Adrenal gland (tissue), 9 donors: ENCODE measurements at regions not wholly inside any gene's neighbourhood (a gene's known extent, or its start where the extent isn't known, plus 50 kb on each side); places are given as distances from the start of the nearest gene placed in this dataset.
"Not testable (repeated sequence)": the region's sequence is repeated elsewhere in the genome, so short reads cannot be mapped to it uniquely, and the experiment has no call there.

ENCODE experiments used
- DNase-seq, 7 donors: peaks; one replicate each; pipeline ENCODE4 v3.0.0-alpha.2; 2019 to 2020
- H3K27ac ChIP-seq, 5 donors: fragments of 200-600 bp; sonication (generic) in 4 of 5; 1 replicate in 3 of 5; 2 replicates in 2 of 5; pipeline versions ENCODE4 v1.5.1 to v1.8.0; 2016 to 2020; ENCODE audit warnings: mild to moderate bottlenecking in 1 of 5
- H3K27me3 ChIP-seq: fragments of 200-600 bp; 2 replicates; pipeline ENCODE4 v1.8.0; 2021
- H3K36me3 ChIP-seq, 2 donors: fragments of 200-600 bp; replicated peaks in 1 of 2; 1 replicate in 1 of 2; 2 replicates in 1 of 2; pipeline versions ENCODE4 v1.5.1 to v1.8.0; 2018 to 2022
- H3K4me1 ChIP-seq, 2 donors: fragments of 200-600 bp; replicated peaks in 1 of 2; 1 replicate in 1 of 2; 2 replicates in 1 of 2; pipeline versions ENCODE4 v1.5.1 to v1.8.0; 2018 to 2021
- H3K4me3 ChIP-seq, 4 donors: fragments of 200-600 bp; sonication (generic) in 3 of 4; one replicate each; pipeline ENCODE4 v1.5.1; 2016 to 2018
- H3K9me3 ChIP-seq, 3 donors: fragments of 200-600 bp; sonication (generic) in 1 of 3; replicated peaks in 1 of 3; 1 replicate in 2 of 3; 2 replicates in 1 of 3; pipeline versions ENCODE4 v1.5.1 to v1.8.0; 2016 to 2021
- CTCF ChIP-seq, 6 experiments: fragments of 450-650 bp in 4 of 6; fragments of 200-600 bp in 2 of 6; sonication (generic) in 1 of 6; IDR thresholded peaks; 1 replicate in 5 of 6; 2 replicates in 1 of 6; pipeline versions ENCODE4 v1.5.1 to v1.8.0; 2016 to 2021; ENCODE audit warnings: antibody characterized with exemption in 6 of 6, mild to moderate bottlenecking in 2 of 6, moderate library complexity in 1 of 6
- POLR2A ChIP-seq, 2 donors: fragments of 450-650 bp; IDR thresholded peaks; one replicate each; pipeline ENCODE4 v1.6.1; 2017; ENCODE audit warnings: antibody characterized with exemption in 2 of 2, mild to moderate bottlenecking in 2 of 2, moderate library complexity in 1 of 2
- WGBS, 4 donors: extraction: QIAGEN DNeasy Blood & Tissue Kit in 2 of 4; methylation state at CpG; one replicate each; pipeline versions ENCODE4 v1.1.5 to v1.1.7; 2013 to 2017; 5-methylcytosine and 5-hydroxymethylcytosine counted together
- intact Hi-C, 2 donors: fragments of 100-400 bp; cut with DNase I; formaldehyde crosslinking; loops; one replicate each; pipeline versions ENCODE4 v1.14.1 to v1.15.0; 2022 to 2023
- donor health status: healthy with polysubstance abuse.
- donor health status: Bipolar disorder and iron deficiency.
- donor health status: DM: yes; HTN: yes; CAD: no.
- donor health status: DM: no; HTN: no; CAD: no.
- donor health status: DM: no; HTN: no; CAD: no.

DNA sequence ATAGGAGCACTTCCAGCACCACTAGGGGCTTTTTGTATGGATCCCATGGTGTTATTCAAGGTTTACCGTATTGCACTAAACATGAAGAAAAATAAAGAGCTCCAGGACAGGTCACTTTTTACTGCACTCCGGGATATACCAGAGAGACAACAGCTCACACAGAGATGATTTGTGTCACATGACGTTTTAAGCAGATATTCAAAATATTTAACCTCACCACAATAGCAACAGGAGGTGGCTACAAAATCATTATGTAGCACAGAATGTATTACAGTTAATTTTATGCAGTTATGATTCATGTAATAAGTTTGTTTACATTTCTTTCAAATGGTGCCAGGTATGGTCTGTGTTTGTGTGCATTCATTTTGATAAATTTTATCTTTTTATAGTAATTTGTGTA is 100.6 kb downstream of the LUZP4 start:
- WGBS, 4 donors: 63 to 88% (median 66%) methylated on average over 3 of the region's 3 CpGs
- Histone ChIP-seq H3K27me3 (no peaks in the 10 kb centered on the region), H3K36me3 (no peaks in the 10 kb centered on the region), H3K4me3 (no peak overlapping the region), H3K4me1 (no peaks in the 10 kb centered on the region), H3K9me3 (no peaks in the 10 kb centered on the region), H3K27ac (no peak overlapping the region)
- TF ChIP-seq CTCF (IDR thresholded peaks at IDR 0.05) (no peak), POLR2A (IDR thresholded peaks at IDR 0.05) (no peak)
- no peak for DNase-seq
- intact Hi-C loops: no loop called here

DNA sequence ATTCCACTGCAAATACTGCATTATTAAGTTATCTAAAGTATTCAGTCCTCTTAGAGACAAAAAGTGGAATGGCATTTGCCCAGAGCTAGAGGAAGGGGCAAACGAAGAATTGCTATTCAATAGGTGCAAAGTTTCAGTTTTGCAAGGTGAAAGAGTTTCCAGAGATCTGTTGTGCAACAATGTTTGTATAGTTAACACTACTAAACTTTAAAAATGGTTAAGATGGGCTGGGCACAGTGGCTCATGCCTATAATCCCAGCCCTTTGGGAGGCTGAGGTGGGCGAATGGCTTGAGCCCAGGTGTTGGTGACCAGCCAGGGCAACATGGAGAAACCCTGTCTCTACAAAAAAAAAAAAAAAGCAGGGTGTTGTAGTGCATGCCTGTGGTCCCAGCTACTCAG is 102.5 kb downstream of the LUZP4 start:
- no peaks in the 10 kb centered on the region for H3K4me1 ChIP-seq
- H3K27me3 ChIP-seq: peaks cover 7% of the 10 kb centered on the region
- no peak for TF ChIP-seq CTCF (IDR thresholded peaks at IDR 0.05)
- no peak for TF ChIP-seq POLR2A (IDR thresholded peaks at IDR 0.05)
- intact Hi-C loops: no loop called here
- no peaks in the 10 kb centered on the region for H3K36me3 ChIP-seq
- WGBS, 4 donors: 72 to 88% (median 81%) methylated on average over 1 to 2 of the region's 2 CpGs
- no peaks in the 10 kb centered on the region for H3K9me3 ChIP-seq
- no peak overlapping the region for H3K27ac ChIP-seq
- no peak for DNase-seq
- no peak overlapping the region for H3K4me3 ChIP-seq

- WGBS, 4 donors: 79 to 92% (median 84%) methylated on average over 1 of the region's 1 CpG
- DNase-seq: no peak
- Histone ChIP-seq H3K4me3 (no peak overlapping the region), H3K27ac (no peak overlapping the region), H3K27me3 (peaks cover 7% of the 10 kb centered on the region), H3K4me1 (no peaks in the 10 kb centered on the region), H3K36me3 (no peaks in the 10 kb centered on the region), H3K9me3 (no peaks in the 10 kb centered on the region)
- TF ChIP-seq POLR2A (IDR thresholded peaks at IDR 0.05) (no peak), CTCF (IDR thresholded peaks at IDR 0.05) (no peak)
- intact Hi-C loops: no loop called here
Measured at GRCh38 chrX:115392871-115393270, 103.4 kb downstream of the LUZP4 start.

- TF ChIP-seq POLR2A (IDR thresholded peaks at IDR 0.05) (no peak), CTCF (IDR thresholded peaks at IDR 0.05) (no peak)
- no peak overlapping the region for H3K4me3 ChIP-seq
Measured at GRCh38 chrX:115393271-115393670, 103.8 kb downstream of the LUZP4 start.

DNA sequence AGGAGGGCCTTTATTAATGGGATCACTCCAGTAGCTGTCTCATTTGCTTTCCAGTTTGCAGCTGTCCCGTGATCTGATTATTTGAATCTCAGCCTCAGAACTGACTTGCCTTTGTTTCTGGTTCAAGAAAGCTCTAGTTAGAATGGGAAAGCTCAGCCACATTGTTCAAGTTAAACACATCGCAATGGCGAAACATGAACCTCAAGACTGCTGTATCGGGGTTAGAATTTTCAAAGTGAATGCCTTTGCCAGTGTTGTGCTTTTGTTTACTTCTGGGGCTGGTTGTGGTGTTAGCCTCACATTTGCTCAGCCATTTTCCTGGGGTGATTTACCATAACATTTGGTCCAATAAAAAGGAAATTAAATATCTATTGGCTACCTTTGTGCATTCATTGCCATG is 105.3 kb downstream of the LUZP4 start:
- H3K4me3 ChIP-seq, H3K9me3 ChIP-seq, H3K4me1 ChIP-seq, H3K27me3 ChIP-seq, H3K27ac ChIP-seq, intact Hi-C loops, H3K36me3 ChIP-seq, DNase-seq: not testable (repeated sequence)
- 91 to 93% (median 92%) methylated on average over 4 of the region's 4 CpGs for WGBS, 4 donors

More at GRCh38 chrX:115393271-115393670, 103.8 kb downstream of the LUZP4 start:
- intact Hi-C loops: no loop called here
- Histone ChIP-seq H3K4me1 (no peaks in the 10 kb centered on the region), H3K36me3 (no peaks in the 10 kb centered on the region), H3K9me3 (no peaks in the 10 kb centered on the region), H3K27me3 (peaks cover 7% of the 10 kb centered on the region), H3K27ac (no peak overlapping the region)
- 55 to 100% (median 86%) methylated on average over 1 of the region's 1 CpG for WGBS, 4 donors
- DNase-seq: no peak
